H1 (cell line): ENCODE measurements at regions not wholly inside any gene's neighbourhood (a gene's known extent, or its start where the extent isn't known, plus 50 kb on each side); places are given as distances from the start of the nearest gene placed in this dataset.

Experiments used
- SUZ12 ChIP-seq: fragments of 200-600 bp; sonication (generic); IDR thresholded peaks from 2 replicates; pipeline ENCODE4 v1.6.1; 2012; ENCODE audit warnings: mild to moderate bottlenecking, inconsistent platforms, low read length, moderate library complexity, mixed read lengths
- TF ChIP-seq, protein P1 (sequence below): fragments of 300-600 bp; sonication (generic); IDR thresholded peaks from 2 replicates; pipeline ENCODE4 v1.7.1; 2012; ENCODE audit warnings: low read length, moderate library complexity, mild to moderate bottlenecking, inconsistent platforms; ENCODE audit not compliant: insufficient replicate concordance

DNA sequence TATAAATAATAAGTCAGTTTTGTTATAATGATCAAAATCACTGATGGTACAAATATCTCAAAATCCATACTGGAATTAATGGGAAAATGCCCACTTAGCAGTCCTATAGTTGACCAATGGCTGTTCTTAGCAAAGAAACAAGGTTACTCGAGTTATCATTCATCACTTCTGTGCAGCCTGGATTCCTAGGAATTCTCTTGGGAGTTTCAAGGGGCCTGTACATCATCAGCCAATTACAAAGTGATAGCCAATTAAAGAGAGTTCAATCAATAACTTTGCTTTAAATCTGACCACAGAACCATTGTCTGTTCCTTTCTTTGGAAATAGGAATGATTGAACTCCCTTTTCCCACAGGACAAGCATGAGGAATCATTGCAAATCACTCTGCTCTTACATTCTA lies 205.5 kb downstream of the PCDH19 start (continued):
- TF ChIP-seq, protein P1, sequence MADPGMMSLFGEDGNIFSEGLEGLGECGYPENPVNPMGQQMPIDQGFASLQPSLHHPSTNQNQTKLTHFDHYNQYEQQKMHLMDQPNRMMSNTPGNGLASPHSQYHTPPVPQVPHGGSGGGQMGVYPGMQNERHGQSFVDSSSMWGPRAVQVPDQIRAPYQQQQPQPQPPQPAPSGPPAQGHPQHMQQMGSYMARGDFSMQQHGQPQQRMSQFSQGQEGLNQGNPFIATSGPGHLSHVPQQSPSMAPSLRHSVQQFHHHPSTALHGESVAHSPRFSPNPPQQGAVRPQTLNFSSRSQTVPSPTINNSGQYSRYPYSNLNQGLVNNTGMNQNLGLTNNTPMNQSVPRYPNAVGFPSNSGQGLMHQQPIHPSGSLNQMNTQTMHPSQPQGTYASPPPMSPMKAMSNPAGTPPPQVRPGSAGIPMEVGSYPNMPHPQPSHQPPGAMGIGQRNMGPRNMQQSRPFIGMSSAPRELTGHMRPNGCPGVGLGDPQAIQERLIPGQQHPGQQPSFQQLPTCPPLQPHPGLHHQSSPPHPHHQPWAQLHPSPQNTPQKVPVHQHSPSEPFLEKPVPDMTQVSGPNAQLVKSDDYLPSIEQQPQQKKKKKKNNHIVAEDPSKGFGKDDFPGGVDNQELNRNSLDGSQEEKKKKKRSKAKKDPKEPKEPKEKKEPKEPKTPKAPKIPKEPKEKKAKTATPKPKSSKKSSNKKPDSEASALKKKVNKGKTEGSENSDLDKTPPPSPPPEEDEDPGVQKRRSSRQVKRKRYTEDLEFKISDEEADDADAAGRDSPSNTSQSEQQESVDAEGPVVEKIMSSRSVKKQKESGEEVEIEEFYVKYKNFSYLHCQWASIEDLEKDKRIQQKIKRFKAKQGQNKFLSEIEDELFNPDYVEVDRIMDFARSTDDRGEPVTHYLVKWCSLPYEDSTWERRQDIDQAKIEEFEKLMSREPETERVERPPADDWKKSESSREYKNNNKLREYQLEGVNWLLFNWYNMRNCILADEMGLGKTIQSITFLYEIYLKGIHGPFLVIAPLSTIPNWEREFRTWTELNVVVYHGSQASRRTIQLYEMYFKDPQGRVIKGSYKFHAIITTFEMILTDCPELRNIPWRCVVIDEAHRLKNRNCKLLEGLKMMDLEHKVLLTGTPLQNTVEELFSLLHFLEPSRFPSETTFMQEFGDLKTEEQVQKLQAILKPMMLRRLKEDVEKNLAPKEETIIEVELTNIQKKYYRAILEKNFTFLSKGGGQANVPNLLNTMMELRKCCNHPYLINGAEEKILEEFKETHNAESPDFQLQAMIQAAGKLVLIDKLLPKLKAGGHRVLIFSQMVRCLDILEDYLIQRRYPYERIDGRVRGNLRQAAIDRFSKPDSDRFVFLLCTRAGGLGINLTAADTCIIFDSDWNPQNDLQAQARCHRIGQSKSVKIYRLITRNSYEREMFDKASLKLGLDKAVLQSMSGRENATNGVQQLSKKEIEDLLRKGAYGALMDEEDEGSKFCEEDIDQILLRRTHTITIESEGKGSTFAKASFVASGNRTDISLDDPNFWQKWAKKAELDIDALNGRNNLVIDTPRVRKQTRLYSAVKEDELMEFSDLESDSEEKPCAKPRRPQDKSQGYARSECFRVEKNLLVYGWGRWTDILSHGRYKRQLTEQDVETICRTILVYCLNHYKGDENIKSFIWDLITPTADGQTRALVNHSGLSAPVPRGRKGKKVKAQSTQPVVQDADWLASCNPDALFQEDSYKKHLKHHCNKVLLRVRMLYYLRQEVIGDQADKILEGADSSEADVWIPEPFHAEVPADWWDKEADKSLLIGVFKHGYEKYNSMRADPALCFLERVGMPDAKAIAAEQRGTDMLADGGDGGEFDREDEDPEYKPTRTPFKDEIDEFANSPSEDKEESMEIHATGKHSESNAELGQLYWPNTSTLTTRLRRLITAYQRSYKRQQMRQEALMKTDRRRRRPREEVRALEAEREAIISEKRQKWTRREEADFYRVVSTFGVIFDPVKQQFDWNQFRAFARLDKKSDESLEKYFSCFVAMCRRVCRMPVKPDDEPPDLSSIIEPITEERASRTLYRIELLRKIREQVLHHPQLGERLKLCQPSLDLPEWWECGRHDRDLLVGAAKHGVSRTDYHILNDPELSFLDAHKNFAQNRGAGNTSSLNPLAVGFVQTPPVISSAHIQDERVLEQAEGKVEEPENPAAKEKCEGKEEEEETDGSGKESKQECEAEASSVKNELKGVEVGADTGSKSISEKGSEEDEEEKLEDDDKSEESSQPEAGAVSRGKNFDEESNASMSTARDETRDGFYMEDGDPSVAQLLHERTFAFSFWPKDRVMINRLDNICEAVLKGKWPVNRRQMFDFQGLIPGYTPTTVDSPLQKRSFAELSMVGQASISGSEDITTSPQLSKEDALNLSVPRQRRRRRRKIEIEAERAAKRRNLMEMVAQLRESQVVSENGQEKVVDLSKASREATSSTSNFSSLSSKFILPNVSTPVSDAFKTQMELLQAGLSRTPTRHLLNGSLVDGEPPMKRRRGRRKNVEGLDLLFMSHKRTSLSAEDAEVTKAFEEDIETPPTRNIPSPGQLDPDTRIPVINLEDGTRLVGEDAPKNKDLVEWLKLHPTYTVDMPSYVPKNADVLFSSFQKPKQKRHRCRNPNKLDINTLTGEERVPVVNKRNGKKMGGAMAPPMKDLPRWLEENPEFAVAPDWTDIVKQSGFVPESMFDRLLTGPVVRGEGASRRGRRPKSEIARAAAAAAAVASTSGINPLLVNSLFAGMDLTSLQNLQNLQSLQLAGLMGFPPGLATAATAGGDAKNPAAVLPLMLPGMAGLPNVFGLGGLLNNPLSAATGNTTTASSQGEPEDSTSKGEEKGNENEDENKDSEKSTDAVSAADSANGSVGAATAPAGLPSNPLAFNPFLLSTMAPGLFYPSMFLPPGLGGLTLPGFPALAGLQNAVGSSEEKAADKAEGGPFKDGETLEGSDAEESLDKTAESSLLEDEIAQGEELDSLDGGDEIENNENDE = no peak
- TF ChIP-seq SUZ12 = no peak
- TF ChIP-seq, all 59 proteins: peak for 0
